Activated naive CD8-positive, alpha-beta T cell treated with anti-CD3 and anti-CD28 coated beads for 36 hours (primary cell): ENCODE measurements at regions not wholly inside any gene's neighbourhood (a gene's known extent, or its start where the extent isn't known, plus 50 kb on each side); places are given as distances from the start of the nearest gene placed in this dataset.

Experiments used
- DNase-seq: peaks from one replicate; pipeline ENCODE4 v3.0.0; 2021
- H3K27ac Mint-ChIP-seq: one replicate; pipeline ENCODE4 v1.8.0; 2022; ENCODE audit warnings: mild to moderate bottlenecking, moderate library complexity, mixed read lengths
- H3K27me3 Mint-ChIP-seq: one replicate; pipeline ENCODE4 v1.8.0; 2022; ENCODE audit warnings: mild to moderate bottlenecking, mixed read lengths
- H3K36me3 Mint-ChIP-seq: one replicate; pipeline ENCODE4 v1.8.0; 2021; ENCODE audit warnings: mild to moderate bottlenecking, mixed read lengths
- H3K4me1 Mint-ChIP-seq: one replicate; pipeline ENCODE4 v1.8.0; 2021; ENCODE audit warnings: mixed read lengths
- H3K4me3 Mint-ChIP-seq: one replicate; pipeline ENCODE4 v1.8.0; 2022; ENCODE audit warnings: mild to moderate bottlenecking, moderate library complexity, mixed read lengths
- H3K9me3 Mint-ChIP-seq: one replicate; pipeline ENCODE4 v1.8.0; 2022; ENCODE audit warnings: mixed read lengths

DNA sequence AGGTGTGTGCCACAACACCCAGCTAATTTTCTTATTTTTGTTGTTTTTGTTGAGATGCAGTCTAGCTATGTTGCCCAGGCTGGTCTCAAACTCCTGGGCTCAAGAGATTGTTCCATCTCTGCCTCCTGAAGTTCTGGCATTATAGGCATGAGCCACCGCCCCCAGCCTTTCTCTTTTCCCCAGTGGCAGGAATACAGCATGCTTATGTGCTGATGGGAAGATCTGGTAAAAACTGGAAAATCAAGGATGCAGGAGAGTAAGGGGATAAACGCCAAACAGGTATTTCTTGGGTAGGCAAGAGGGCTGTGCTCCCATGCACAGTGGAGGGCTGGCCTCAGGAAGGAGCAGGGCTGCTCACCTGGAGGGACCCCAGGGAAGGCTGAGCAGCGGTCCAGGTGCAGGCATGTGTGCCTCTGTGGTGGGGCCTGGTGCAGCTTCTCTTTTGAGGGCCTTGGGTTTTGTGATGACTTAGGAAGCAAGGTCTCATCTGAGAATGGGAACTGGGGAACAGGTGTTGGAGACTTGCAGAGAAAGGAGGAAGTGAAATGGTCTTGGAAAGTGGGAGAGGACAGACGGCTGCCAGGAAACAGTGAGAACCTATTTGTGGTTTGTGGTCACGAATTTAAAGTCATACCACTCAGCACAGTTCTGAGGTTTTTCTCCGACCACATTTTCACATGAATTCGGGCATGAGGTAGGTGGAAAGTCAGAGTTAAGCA, 106.5 kb downstream of the TEX26 start:
- Mint-ChIP-seq H3K4me3 (peak overlapping the region; percentile 12), H3K27me3 (peaks cover 31% of the 10 kb centered on the region), H3K4me1 (peaks cover 48% of the 10 kb centered on the region), H3K9me3 (no peaks in the 10 kb centered on the region), H3K27ac (peak overlapping the region; percentile 59), H3K36me3 (peaks cover 3% of the 10 kb centered on the region)
- peak; percentile 29 for DNase-seq

GRCh38 chr13:31037874-31038500, 105.5 kb downstream of the TEX26 start:
- peaks cover 3% of the 10 kb centered on the region for H3K36me3 Mint-ChIP-seq
- no peak overlapping the region for H3K4me3 Mint-ChIP-seq
- no peaks in the 10 kb centered on the region for H3K9me3 Mint-ChIP-seq
- peaks cover 38% of the 10 kb centered on the region for H3K4me1 Mint-ChIP-seq
- no peak for DNase-seq
- no peak overlapping the region for H3K27ac Mint-ChIP-seq
- H3K27me3 Mint-ChIP-seq, result peaks cover 28% of the 10 kb centered on the region

DNA sequence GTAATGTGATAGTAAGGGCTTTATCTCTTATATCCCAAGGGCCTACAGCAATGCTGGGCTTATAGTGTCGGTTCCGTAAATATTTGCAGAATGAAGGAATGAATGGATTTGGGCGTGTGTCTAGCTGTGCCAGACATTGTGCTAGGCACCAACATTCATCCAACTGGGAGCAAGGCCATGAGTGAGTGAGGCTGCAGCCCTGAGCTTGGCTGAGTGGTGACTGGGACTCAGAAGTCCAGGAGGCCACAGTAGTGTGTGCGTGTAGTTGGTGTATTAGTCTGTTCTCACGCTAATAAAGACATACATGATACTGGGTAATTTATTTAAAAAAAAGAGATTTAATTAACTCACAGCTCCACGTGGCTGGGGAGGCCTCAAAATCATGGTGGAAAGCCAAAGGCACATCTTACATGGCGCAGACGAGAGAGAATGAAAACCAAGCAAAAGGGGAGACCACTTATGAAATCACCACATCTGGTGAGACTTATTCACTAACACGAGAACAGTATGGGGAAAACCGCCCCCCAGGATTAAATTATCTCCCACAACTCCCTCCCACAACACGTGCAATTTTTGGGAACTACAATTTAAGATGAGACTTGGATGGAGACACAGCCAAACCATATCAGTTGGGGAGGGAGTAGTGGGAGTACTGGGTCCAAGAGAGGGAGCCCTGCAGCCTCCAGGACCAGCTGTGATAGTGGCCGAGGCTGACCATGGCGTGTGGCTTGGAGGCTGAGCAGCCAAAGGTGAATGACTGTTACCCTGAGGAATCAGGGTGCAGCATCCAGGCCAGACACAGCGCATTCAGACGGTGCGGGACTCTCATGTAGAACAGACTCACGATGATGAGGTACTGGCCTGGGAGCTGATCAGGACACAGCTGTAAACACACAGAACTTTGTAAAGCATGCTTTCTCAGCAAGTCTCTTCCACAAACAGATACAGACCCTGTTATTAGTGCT, 104.6 kb downstream of the TEX26 start:
- Mint-ChIP-seq H3K4me1 (peaks cover 29% of the 10 kb centered on the region), H3K27ac (no peak overlapping the region), H3K9me3 (no peaks in the 10 kb centered on the region), H3K27me3 (peaks cover 22% of the 10 kb centered on the region), H3K36me3 (peaks cover 3% of the 10 kb centered on the region), H3K4me3 (no peak overlapping the region)
- no peak for DNase-seq

DNA sequence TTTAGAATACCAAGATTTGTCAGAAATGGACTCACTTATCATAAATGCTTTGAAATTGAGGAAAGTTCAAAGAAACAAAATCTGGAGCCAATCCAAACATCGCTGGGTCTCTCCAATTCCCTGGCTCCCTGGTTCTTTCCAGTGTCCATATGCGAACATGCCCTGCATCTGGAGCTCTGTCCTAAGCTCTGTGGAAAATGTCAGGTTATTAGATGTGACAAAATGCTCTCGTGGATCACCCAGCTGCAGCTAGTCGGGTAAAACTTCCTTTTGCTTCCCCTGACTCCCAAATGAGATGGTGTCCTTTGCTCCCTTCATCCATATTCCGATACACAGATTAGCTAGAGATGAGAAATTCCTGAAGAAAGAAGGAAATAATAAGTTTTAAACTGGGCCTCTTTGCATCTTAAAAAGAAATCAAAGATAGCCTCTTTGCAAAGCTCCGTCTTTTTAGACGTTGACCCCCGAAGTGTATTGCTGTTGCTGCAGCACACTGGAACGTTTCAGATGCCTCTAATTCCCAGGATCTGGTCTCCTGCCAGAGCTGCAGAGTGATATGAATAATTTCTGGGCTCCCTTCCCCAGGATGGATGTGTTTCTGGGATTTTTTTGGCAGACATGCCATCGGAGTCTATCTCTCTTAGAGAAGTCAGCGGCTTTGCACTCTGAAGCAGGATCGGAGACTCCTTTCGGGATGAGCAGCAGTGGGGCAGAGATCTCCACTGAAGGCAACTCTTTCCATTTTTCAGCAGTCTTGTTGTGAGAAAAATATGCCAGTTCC, 102.9 kb downstream of the TEX26 start:
- no peaks in the 10 kb centered on the region for H3K9me3 Mint-ChIP-seq
- H3K27me3 Mint-ChIP-seq, result peaks cover 14% of the 10 kb centered on the region
- H3K27ac Mint-ChIP-seq, result no peak overlapping the region
- peaks cover 22% of the 10 kb centered on the region for H3K4me1 Mint-ChIP-seq
- H3K4me3 Mint-ChIP-seq, result no peak overlapping the region
- H3K36me3 Mint-ChIP-seq, result peaks cover 3% of the 10 kb centered on the region
- no peak for DNase-seq

GRCh38 chr13:31032528-31033113, 100.2 kb downstream of the TEX26 start:
- H3K27me3 Mint-ChIP-seq, result peaks cover 8% of the 10 kb centered on the region
- H3K9me3 Mint-ChIP-seq, result no peaks in the 10 kb centered on the region
- no peak for DNase-seq
- peaks cover 3% of the 10 kb centered on the region for H3K4me1 Mint-ChIP-seq
- no peak overlapping the region for H3K27ac Mint-ChIP-seq
- H3K36me3 Mint-ChIP-seq, result no peaks in the 10 kb centered on the region
- no peak overlapping the region for H3K4me3 Mint-ChIP-seq

- Mint-ChIP-seq H3K4me1 (no peaks in the 10 kb centered on the region), H3K9me3 (no peaks in the 10 kb centered on the region), H3K4me3 (no peak overlapping the region), H3K27ac (no peak overlapping the region), H3K36me3 (no peaks in the 10 kb centered on the region), H3K27me3 (peaks cover 8% of the 10 kb centered on the region)
- no peak for DNase-seq
Observed at GRCh38 chr13:31031482-31031881, 99.0 kb downstream of the TEX26 start.

DNA sequence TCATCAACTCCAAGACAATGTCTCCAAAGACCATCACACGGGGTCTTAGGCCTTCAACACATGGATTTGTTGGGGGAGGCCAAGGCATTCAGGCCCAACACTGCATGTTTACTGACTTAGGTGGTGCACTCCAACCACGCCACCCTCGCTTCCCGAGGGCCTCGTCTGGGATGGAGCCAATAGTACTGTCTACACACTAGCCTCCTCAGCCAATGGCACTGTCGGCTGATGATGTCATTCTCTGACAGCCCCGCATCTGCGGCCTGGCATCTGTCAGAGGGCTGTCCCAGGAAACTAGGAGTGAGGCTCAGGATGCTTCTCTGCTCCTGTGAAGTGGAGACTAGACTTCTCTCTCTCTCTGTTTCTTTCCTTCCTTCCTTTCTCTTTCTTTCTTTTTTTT, 96.6 kb downstream of the TEX26 start:
- DNase-seq, result no peak
- Mint-ChIP-seq H3K36me3 (no peaks in the 10 kb centered on the region), H3K4me3 (no peak overlapping the region), H3K27me3 (peaks cover under 1% of the 10 kb centered on the region), H3K9me3 (no peaks in the 10 kb centered on the region), H3K4me1 (no peaks in the 10 kb centered on the region), H3K27ac (no peak overlapping the region)

DNA sequence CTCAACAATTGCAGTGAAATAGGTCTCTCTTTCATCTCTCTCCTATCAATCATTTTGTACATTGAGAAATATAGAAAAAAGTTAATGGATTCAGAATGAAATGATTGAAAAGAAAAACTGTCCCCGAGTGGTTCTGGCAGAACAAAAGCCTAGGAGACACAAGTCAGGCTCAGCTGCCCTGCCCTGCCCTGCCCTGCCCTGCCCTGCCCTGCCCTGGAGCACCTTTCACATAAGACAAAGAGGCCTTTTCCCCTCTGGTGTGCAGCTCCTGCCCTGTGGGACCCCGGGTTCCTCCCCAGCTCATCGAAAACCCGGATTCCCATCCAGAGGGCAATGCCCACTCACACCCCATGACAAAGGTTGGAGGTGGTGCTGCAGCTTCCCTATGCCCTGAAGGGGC, 94.7 kb downstream of the TEX26 start:
- no peak for DNase-seq
- H3K4me3 Mint-ChIP-seq, result no peak overlapping the region
- H3K36me3 Mint-ChIP-seq, result no peaks in the 10 kb centered on the region
- no peaks in the 10 kb centered on the region for H3K9me3 Mint-ChIP-seq
- H3K4me1 Mint-ChIP-seq, result no peaks in the 10 kb centered on the region
- no peak overlapping the region for H3K27ac Mint-ChIP-seq
- peaks cover 5% of the 10 kb centered on the region for H3K27me3 Mint-ChIP-seq
